ENCODE measurements at regions not wholly inside any gene's neighbourhood (a gene's known extent, or its start where the extent isn't known, plus 50 kb on each side); places are given as distances from the start of the nearest gene placed in this dataset.
"Not testable (repeated sequence)": the region's sequence is repeated elsewhere in the genome, so short reads cannot be mapped to it uniquely, and the experiment has no call there.

- Histone ChIP-seq H3K4me3 (no peak overlapping the region), H3K36me3 (no peaks in the 10 kb centered on the region), H3K27me3 (no peaks in the 10 kb centered on the region), H3K27ac (no peak overlapping the region), H3K9me3 (no peaks in the 10 kb centered on the region), H3K4me1 (no peaks in the 10 kb centered on the region)
- no peak for ATAC-seq
- TF ChIP-seq POLR2A (IDR thresholded peaks at IDR 0.05) (no peak), CTCF (IDR thresholded peaks at IDR 0.05) (no peak)
- 68% methylated on average over 3 of the region's 3 CpGs for WGBS (ENCODE audit: insufficient coverage, low coverage, low lambda C conversion rate, missing lambda C conversion rate)
- no peak for DNase-seq
- intact Hi-C loops (cut with DNase I) = no loop called here
Measured at GRCh38 chr6:80961166-80961565, 791.3 kb downstream of the TENT5A start.

- H3K27ac ChIP-seq = no peak overlapping the region
- H3K36me3 ChIP-seq = no peaks in the 10 kb centered on the region
- WGBS (ENCODE audit: insufficient coverage, low coverage, low lambda C conversion rate, missing lambda C conversion rate) = 30% methylated on average over 1 of the region's 1 CpG
- no peak overlapping the region for H3K4me3 ChIP-seq
- DNase-seq (no peak), ATAC-seq (no peak)
- H3K27me3 ChIP-seq = no peaks in the 10 kb centered on the region
- no peaks in the 10 kb centered on the region for H3K9me3 ChIP-seq
- TF ChIP-seq CTCF (IDR thresholded peaks at IDR 0.05) (no peak), POLR2A (IDR thresholded peaks at IDR 0.05) (no peak)
- H3K4me1 ChIP-seq = no peaks in the 10 kb centered on the region
- intact Hi-C loops (cut with DNase I) = no loop called here
Measured at GRCh38 chr6:80959034-80959433, 793.4 kb downstream of the TENT5A start.

GRCh38 chr6:80956898-80957297 is 795.6 kb downstream of the TENT5A start:
- Histone ChIP-seq H3K4me3 (no peak overlapping the region), H3K27ac (no peak overlapping the region), H3K36me3 (no peaks in the 10 kb centered on the region), H3K27me3 (no peaks in the 10 kb centered on the region), H3K9me3 (no peaks in the 10 kb centered on the region), H3K4me1 (no peaks in the 10 kb centered on the region)
- no peak for ATAC-seq
- intact Hi-C loops (cut with DNase I) = no loop called here
- WGBS (ENCODE audit: insufficient coverage, low coverage, low lambda C conversion rate, missing lambda C conversion rate) = 57% methylated on average over 1 of the region's 1 CpG
- DNase-seq = no peak
- TF ChIP-seq CTCF (IDR thresholded peaks at IDR 0.05) (no peak), POLR2A (IDR thresholded peaks at IDR 0.05) (no peak)

GRCh38 chr6:80952479-80952878 is 800.0 kb downstream of the TENT5A start:
- H3K27me3 ChIP-seq; DNase-seq; H3K36me3 ChIP-seq; intact Hi-C loops (cut with DNase I); H3K4me1 ChIP-seq; ATAC-seq; H3K9me3 ChIP-seq; H3K4me3 ChIP-seq; H3K27ac ChIP-seq: not testable (repeated sequence)
- 33% methylated on average over 2 of the region's 2 CpGs for WGBS (ENCODE audit: insufficient coverage, low coverage, low lambda C conversion rate, missing lambda C conversion rate)

GRCh38 chr6:80946402-80946801 is 806.1 kb downstream of the TENT5A start:
- Histone ChIP-seq H3K9me3 (no peaks in the 10 kb centered on the region), H3K27me3 (no peaks in the 10 kb centered on the region), H3K4me1 (no peaks in the 10 kb centered on the region), H3K27ac (no peak overlapping the region), H3K4me3 (no peak overlapping the region), H3K36me3 (no peaks in the 10 kb centered on the region)
- no peak for DNase-seq
- 45% methylated on average over 3 of the region's 3 CpGs for WGBS (ENCODE audit: insufficient coverage, low coverage, low lambda C conversion rate, missing lambda C conversion rate)
- no peak for ATAC-seq
- intact Hi-C loops (cut with DNase I) = no loop called here
- TF ChIP-seq POLR2A (IDR thresholded peaks at IDR 0.05) = no peak

GRCh38 chr6:80942911-80943310 is 809.6 kb downstream of the TENT5A start:
- no peak overlapping the region for H3K4me3 ChIP-seq
- H3K4me1 ChIP-seq = no peaks in the 10 kb centered on the region
- ATAC-seq (no peak), DNase-seq (no peak)
- TF ChIP-seq POLR2A (IDR thresholded peaks at IDR 0.05) = no peak
- TF ChIP-seq CTCF (IDR thresholded peaks at IDR 0.05) = no peak
- H3K36me3 ChIP-seq = no peaks in the 10 kb centered on the region
- H3K27ac ChIP-seq = no peak overlapping the region
- intact Hi-C loops (cut with DNase I) = no loop called here
- no peaks in the 10 kb centered on the region for H3K27me3 ChIP-seq
- 72% methylated on average over 1 of the region's 1 CpG for WGBS (ENCODE audit: insufficient coverage, low coverage, low lambda C conversion rate, missing lambda C conversion rate)
- no peaks in the 10 kb centered on the region for H3K9me3 ChIP-seq
